HG03575 (cell line): ENCODE measurements at regions not wholly inside any gene's neighbourhood (a gene's known extent, or its start where the extent isn't known, plus 50 kb on each side); places are given as distances from the start of the nearest gene placed in this dataset.

Source experiments
- ATAC-seq: cut with Tn5 transposase; IDR thresholded peaks from one replicate; pipeline ENCODE4 v1.9.1; 2021; ENCODE audit not compliant: unreplicated experiment, insufficient number of reproducible peaks, low FRiP score; ENCODE audit errors: extremely low read depth

DNA sequence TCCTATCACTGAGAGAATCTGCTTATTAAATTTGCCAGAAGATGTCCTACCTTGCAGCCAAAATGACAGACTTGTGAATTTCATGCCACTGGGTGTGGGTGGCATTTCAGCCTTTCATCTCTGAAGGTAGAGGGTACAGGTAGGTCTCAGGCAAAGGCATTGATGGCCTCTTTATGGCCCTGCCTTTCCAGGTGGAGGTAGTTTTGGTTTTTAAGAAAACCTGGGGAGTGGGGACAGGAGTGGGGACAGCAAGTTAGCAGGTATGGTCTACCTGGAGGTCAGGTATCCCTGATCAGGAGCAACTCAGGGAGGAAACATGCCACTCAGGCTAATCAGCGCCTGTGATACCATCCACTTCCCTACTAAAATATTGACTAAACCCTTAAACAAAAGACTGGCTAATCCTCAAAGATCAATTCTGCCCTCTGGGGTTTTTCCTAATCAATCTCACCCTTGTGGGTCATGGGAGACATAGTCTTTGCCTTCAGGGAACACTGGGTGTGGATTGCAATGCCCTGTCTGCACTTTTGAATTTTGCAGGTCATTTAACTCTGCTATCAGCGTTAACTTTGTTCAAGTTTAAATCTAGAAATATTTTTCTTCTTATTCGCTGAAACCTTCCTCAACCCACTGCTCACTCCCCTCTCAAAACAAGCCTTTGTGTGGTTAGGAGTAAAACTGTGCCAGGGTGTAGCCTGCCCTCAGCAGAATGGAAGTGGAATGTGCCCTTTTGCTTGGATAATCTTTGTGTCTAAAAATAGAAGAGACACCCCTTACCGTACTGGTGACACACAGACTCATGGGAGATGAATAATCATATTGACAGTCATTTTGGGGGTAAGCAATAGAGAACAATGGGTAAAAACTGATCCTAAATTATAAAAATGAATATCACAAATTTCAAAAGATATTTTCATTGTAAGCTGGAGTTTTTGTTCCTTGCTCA lies 233.7 kb downstream of the COG6 start:
- no peak for ATAC-seq

DNA sequence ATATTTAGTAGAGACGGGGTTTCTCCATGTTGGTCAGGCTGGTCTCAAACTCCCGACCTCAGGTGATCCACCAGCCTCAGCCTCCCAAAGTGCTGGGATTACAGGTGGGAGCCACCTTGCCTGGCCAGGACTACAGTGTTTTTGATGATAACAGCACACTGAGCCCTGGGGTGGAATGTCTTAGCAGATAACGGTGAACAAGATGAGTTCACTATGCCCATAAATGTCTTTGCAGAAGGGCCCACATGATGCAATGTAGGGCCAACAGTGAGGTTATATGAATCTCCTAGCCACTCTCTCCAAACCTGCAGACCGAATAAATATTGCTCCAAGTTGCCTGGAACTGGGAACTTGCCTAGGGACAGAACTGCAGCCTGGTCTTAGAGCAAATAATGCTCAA lies 235.1 kb downstream of the COG6 start:
- no peak for ATAC-seq

DNA sequence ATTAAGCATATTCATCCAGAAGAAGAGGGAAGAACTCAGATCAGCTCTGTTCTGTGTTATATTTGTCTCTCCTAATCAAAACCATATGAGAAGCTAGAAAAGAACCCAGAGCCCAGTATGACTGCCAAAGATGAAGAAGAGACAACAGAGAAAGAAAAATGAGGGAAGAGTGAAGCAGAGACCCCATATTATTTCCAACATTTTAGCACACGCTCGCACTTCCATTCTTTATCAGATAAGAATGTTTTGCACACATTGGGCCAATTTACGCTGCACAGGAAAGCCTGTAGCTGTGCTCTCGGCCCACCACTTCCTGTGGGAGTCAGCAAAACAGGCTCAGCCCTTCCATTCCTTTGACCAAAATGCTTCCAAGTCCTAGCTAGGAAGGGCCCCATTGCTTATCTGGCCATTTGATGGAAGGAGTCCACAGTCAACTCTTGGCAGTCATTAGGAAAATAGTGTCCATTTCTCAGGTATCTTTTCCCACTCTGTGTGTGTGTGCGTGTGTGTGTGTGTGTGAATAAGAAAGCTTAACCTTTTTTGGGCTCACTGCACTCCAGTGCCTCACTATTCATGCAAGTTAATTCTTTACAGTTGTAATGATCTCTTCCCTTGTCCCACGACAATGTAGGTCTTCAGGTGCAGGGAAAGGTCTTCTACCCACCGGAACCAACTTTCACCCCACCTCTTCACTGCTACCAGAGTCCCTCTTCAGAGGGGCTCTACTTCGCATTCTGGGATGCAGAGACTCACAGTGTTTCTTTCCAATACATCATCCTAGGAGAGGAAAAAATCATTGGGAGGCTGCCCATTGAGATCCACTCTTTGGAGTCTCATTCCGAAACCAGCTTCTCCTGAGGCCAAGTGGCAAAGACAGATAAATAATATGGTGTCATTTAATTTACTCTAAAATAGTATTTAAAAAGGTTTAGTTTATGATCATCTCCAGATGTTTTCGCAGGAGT lies 237.5 kb downstream of the COG6 start:
- no peak for ATAC-seq

GRCh38 chr13:39893808-39894207 lies 238.3 kb downstream of the COG6 start:
- no peak for ATAC-seq

DNA sequence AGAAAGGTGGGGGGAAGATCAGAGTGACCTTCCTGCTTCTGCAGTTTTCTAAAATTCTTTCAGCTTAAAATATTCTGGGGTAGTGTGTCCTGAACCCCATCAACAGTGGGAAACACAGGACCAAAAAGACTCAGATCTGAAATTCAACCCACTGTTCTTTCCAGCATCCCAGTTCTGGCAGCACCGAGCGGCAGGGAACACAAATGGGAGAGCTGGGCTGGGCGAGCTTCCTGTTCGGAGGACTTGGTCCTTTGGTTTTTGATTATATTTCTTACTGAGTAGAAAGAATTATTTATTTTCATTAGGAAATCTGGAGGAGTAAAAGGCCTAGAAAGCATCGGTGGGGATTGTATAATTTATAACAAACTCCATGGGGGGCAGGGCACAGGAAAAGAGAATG lies 239.1 kb downstream of the COG6 start:
- no peak for ATAC-seq

DNA sequence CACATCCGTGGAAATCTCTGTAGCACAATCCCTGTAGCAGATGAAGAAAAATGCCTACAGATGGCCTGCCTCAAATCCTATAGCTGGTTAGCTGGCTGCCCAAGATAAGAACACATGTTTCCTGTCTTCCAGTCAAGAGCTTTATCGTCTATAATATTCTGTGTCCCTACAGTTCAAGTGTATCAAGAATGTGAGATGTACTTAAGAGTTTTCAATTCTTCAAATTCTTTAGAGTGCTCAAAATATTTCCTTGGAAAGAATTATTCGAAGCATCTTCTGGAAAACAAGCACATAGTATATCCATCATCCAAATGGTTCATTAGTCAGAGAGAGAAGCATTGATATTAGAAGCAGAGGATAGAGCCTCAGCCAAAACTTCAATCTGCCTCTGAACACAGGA lies 239.8 kb downstream of the COG6 start:
- no peak for ATAC-seq

GRCh38 chr13:39897636-39898035 lies 242.2 kb downstream of the COG6 start:
- ATAC-seq = no peak

GRCh38 chr13:39900106-39900750 lies 244.8 kb downstream of the COG6 start:
- ATAC-seq = no peak

DNA sequence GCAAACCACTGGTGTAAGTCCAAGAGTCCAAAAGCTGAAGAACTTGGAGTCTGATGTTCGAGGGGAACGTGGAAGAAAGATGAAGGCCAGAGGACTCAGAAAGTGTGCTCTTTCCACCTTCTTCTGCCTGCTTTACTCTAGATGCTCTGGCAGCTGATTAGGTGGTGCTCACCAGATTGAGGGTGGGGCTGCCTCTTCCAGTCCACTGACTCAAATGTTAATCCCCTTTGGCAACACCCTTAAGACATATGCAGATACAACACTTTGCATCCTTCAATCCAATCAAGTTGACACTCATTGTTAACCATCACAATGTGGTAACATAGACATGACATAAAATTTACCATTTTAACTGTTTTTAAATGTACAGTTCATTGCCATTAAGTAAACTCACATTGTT lies 249.5 kb downstream of the COG6 start:
- no peak for ATAC-seq

GRCh38 chr13:39909634-39910033 lies 254.2 kb downstream of the COG6 start:
- ATAC-seq = no peak

GRCh38 chr13:39910041-39910440 lies 254.6 kb downstream of the COG6 start:
- ATAC-seq = no peak

DNA sequence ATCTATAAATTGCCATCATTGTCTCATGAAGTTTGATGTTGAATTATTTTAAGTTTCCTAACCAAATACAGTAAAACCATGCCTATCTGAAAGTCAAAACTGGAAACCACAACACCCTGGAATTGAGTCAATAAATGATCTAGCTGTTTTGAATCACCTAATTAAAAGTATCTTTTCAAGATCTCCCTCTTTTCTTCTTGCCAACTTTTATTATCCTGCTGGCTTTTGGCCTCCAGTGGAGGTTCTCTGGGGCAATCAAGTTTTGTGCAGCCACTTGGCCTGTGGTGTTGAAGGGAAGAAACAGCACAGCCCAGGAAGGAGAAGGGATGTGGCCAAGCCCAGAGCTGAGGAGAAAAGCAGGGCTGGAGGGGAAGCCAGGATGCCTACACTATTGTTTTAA lies 255.4 kb downstream of the COG6 start:
- no peak for ATAC-seq

DNA sequence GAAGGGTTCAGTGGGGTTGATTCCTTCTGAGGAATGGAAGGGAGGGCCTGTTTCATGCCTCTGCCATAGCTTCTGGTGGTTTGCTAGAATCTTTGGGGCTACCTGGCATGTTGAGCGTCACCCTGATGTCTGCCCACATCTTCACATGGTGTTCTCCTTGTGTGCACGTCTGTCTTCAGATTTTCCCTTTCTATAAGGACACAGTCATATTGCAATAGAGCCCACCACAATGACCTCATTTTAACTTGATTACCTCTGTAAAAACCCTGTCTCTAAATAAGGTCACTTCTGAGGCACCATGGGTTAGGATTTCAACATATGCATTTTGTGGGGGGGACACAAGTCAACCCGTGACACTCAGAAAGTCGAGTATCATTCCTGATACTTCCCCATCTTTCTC lies 257.9 kb downstream of the COG6 start:
- ATAC-seq = no peak

GRCh38 chr13:39913928-39914327 lies 258.5 kb downstream of the COG6 start:
- no peak for ATAC-seq

GRCh38 chr13:39915418-39915817 lies 260.0 kb downstream of the COG6 start:
- no peak for ATAC-seq

- ATAC-seq = no peak
Measured at GRCh38 chr13:39916330-39916729, 260.9 kb downstream of the COG6 start.

GRCh38 chr13:39918620-39919236 lies 263.3 kb downstream of the COG6 start:
- no peak for ATAC-seq

GRCh38 chr13:39920613-39921012 lies 265.2 kb downstream of the COG6 start:
- no peak for ATAC-seq

DNA sequence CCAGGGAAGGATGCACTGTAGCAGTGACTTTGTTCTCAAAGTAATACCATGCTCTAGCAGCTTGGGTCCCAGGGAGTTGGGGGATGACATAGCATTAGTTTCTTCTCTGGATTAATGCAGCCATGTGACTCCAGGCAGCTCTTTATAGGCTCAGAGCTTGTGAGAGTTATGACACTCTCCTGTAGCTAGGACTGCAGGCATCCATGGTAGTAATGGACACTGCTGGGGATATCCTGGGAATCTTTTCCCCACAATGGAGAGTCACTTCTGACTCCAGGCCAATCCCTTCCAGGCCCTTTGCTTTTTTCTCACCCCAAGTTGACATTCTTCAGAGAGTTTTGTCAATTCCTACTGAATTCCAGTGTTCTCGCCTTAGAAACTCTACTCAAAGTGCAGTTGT lies 270.9 kb downstream of the COG6 start:
- ATAC-seq = no peak
